HCT116 (cell line): ENCODE measurements at regions not wholly inside any gene's neighbourhood (a gene's known extent, or its start where the extent isn't known, plus 50 kb on each side); places are given as distances from the start of the nearest gene placed in this dataset.

ENCODE experiments used
- ATAC-seq: fragments of 200-7000 bp; cut with Tn5 transposase; 2 replicates; pipeline ENCODE4 v1.9.1; 2020; ENCODE audit warnings: mild to moderate bottlenecking, moderate library complexity
- BruUV-seq: library from RNA; stranded (reverse); fragments of 400-500 nt; replicated peaks from 2 replicates; lab custom pipeline; 2021; lab: Mats Ljungman, UMichigan
- CTCF ChIA-PET: fragments of 300-600 bp; sonication (Branson Sonifier 250); formaldehyde crosslinking; loops from one replicate; lab custom pipeline; 2021; ENCODE audit warnings: antibody characterized with exemption; lab: Charles Lee
- POLR2A ChIA-PET: fragments of 300-600, 350-600 bp; sonication (Branson Sonifier 250); formaldehyde crosslinking; loops from one replicate; lab custom pipeline; 2021; ENCODE audit warnings: antibody characterized with exemption; lab: Charles Lee
- RAD21 ChIA-PET, 2 experiments: fragments of 300-600 bp; sonication (Branson Sonifier 250); formaldehyde crosslinking; loops; one replicate each; lab custom pipeline; 2023; ENCODE audit warnings: low total read pairs in 2 of 2; ENCODE audit not compliant: uncharacterized antibody in 2 of 2, unreplicated experiment in 2 of 2, low non-redundant PET in 1 of 2; lab: Charles Lee
- DNase-seq: peaks from one replicate; pipeline ENCODE4 v3.0.0-alpha.2; 2010; ENCODE audit warnings: low read depth, low spot score
- H2AFZ ChIP-seq: fragments of 200-600 bp; shearing (Covaris generic), sonication (generic); 2 replicates; pipeline ENCODE4 v1.6.1; 2017; ENCODE audit warnings: low read depth, mixed run types, mixed read lengths, antibody characterized with exemption, low read length; ENCODE audit not compliant: poor library complexity, severe bottlenecking
- H3K27ac ChIP-seq: 2 replicates; pipeline ENCODE4 v1.5.1; 2012; ENCODE audit warnings: low read depth, low read length
- H3K27me3 ChIP-seq: fragments of 200-600 bp; sonication (generic); 2 replicates; pipeline ENCODE4 v1.6.1; 2016; ENCODE audit warnings: mixed run types, low read length, mixed read lengths; ENCODE audit not compliant: insufficient read depth
- H3K36me3 ChIP-seq, 2 experiments: fragments of 200-500 bp in 1 of 2; fragments of 200-600 bp in 1 of 2; sonication (Bioruptor generic) in 1 of 2; sonication (generic) in 1 of 2; 2 replicates each; pipeline versions ENCODE4 v1.5.1 to v1.6.1; 2014 to 2016; ENCODE audit warnings: low read length in 2 of 2, inconsistent platforms in 1 of 2, mixed read lengths in 1 of 2, mixed run types in 1 of 2; ENCODE audit not compliant: insufficient read depth in 2 of 2, control insufficient read depth in 1 of 2
- H3K4me1 ChIP-seq, 2 experiments: fragments of 200-600 bp in 1 of 2; sonication (generic) in 1 of 2; 2 replicates each; pipeline versions ENCODE4 v1.5.1 to v1.6.1; 2012 to 2017; ENCODE audit warnings: low read length in 2 of 2, inconsistent platforms in 1 of 2, mild to moderate bottlenecking in 1 of 2, mixed read lengths in 1 of 2, mixed run types in 1 of 2, moderate library complexity in 1 of 2; ENCODE audit not compliant: insufficient read depth in 2 of 2, control insufficient read depth in 1 of 2
- H3K4me2 ChIP-seq: fragments of 200-600 bp; sonication (generic); 2 replicates; pipeline ENCODE4 v1.6.1; 2017; ENCODE audit warnings: mixed run types, low read length, mixed read lengths
- H3K4me3 ChIP-seq, 2 experiments: fragments of 200-600 bp in 1 of 2; sonication (generic) in 1 of 2; replicated peaks in 1 of 2; 2 replicates each; pipeline ENCODE4 v1.5.1; 2011 to 2016; ENCODE audit warnings: low read length in 2 of 2, control low read depth in 1 of 2, low read depth in 1 of 2, mild to moderate bottlenecking in 1 of 2, mixed read lengths in 1 of 2, mixed run types in 1 of 2
- H3K79me2 ChIP-seq: fragments of 200-600 bp; sonication (generic); 2 replicates; pipeline ENCODE4 v1.6.1; 2017; ENCODE audit warnings: mild to moderate bottlenecking, mixed run types, low read length, moderate library complexity, mixed read lengths; ENCODE audit not compliant: insufficient read depth
- H3K9ac ChIP-seq: fragments of 200-600 bp; sonication (generic); 2 replicates; pipeline ENCODE4 v1.6.1; 2016; ENCODE audit warnings: low read length, mixed read lengths
- H3K9me2 ChIP-seq: fragments of 200-600 bp; sonication (generic), shearing (Covaris generic); 2 replicates; pipeline ENCODE4 v1.6.1; 2017; ENCODE audit warnings: mixed run types, mild to moderate bottlenecking, moderate library complexity; ENCODE audit not compliant: insufficient read depth
- H3K9me3 ChIP-seq, 2 experiments: fragments of 200-500 bp in 1 of 2; fragments of 200-600 bp in 1 of 2; sonication (Bioruptor generic) in 1 of 2; sonication (generic) in 1 of 2; 2 replicates each; pipeline ENCODE4 v1.6.1; 2014 to 2017; ENCODE audit warnings: low read length in 2 of 2, mixed read lengths in 2 of 2, inconsistent platforms in 1 of 2, low read depth in 1 of 2, mild to moderate bottlenecking in 1 of 2, mixed run types in 1 of 2, moderate library complexity in 1 of 2; ENCODE audit not compliant: control insufficient read depth in 1 of 2, insufficient read depth in 1 of 2
- H4K20me1 ChIP-seq: fragments of 200-600 bp; sonication (generic), shearing (Covaris generic); 2 replicates; pipeline ENCODE4 v1.6.1; 2017; ENCODE audit warnings: mixed run types, mild to moderate bottlenecking, moderate library complexity; ENCODE audit not compliant: insufficient read depth
- ATF3 ChIP-seq: IDR thresholded peaks from 2 replicates; pipeline ENCODE4 v1.6.1; 2012
- ELF1 ChIP-seq: IDR thresholded peaks from 2 replicates; pipeline ENCODE4 v1.6.1; 2012; ENCODE audit warnings: low read depth, borderline replicate concordance
- EZH2phosphoT487 ChIP-seq: fragments of 200-600 bp; IDR thresholded peaks from 2 replicates; pipeline ENCODE4 v1.6.1; 2018; ENCODE audit warnings: antibody characterized with exemption, borderline replicate concordance
- FOSL1 ChIP-seq: IDR thresholded peaks from 2 replicates; pipeline ENCODE4 v1.6.1; 2012; ENCODE audit warnings: low read depth
- POLR2A ChIP-seq: IDR thresholded peaks from 2 replicates; pipeline ENCODE4 v1.7.0; 2011; ENCODE audit warnings: borderline replicate concordance; ENCODE audit not compliant: insufficient read depth, insufficient read length; ENCODE audit errors: extremely low read depth
- SP1 ChIP-seq: IDR thresholded peaks from 2 replicates; pipeline ENCODE4 v1.6.1; 2012; ENCODE audit warnings: low read depth
- TCF7L2 ChIP-seq: IDR thresholded peaks from 2 replicates; pipeline ENCODE4 v1.7.0; 2011; ENCODE audit warnings: borderline replicate concordance, inconsistent platforms; ENCODE audit not compliant: insufficient read depth, insufficient read length; ENCODE audit errors: extremely low read depth
- ZBTB33 ChIP-seq: IDR thresholded peaks from 2 replicates; pipeline ENCODE4 v1.6.1; 2011; ENCODE audit warnings: mild to moderate bottlenecking, low read length, moderate library complexity; ENCODE audit not compliant: insufficient replicate concordance; ENCODE audit errors: extremely low read depth
- ZFX ChIP-seq: fragments of 450-650 bp; IDR thresholded peaks from 2 replicates; pipeline ENCODE4 v1.6.1; 2017
- intact Hi-C: fragments of 100-400 bp; cut with micrococcal nuclease; formaldehyde crosslinking; loops from 2 replicates; pipeline ENCODE4 v1.10.0; 2022

GRCh38 chr5:172549696-172550095 lies 91.4 kb upstream of the NEURL1B start:
- Histone ChIP-seq H3K27ac (no peak overlapping the region), H3K4me1 (no peaks in the 10 kb centered on the region), H3K9me3 (no peaks in the 10 kb centered on the region), H3K36me3 (no peaks in the 10 kb centered on the region), H3K27me3 (peaks cover 6% of the 10 kb centered on the region; the same call in 1 of the 2 replicates), H3K9ac (no peak overlapping the region), H3K4me2 (no peak overlapping the region), H3K9me2 (no peaks in the 10 kb centered on the region), H4K20me1 (no peaks in the 10 kb centered on the region), H2AFZ (no peak overlapping the region), H3K4me3 (no peak overlapping the region), H3K79me2 (no peaks in the 10 kb centered on the region)
- ChIA-PET CTCF (no interaction called here), RAD21 (no interaction called here), POLR2A (no interaction called here)
- ATAC-seq (no peak), DNase-seq (no peak)
- intact Hi-C loops = no loop called here
- no peak for TF ChIP-seq ATF3
- no peak for TF ChIP-seq EZH2phosphoT487
- no peak for TF ChIP-seq SP1
- no peak for TF ChIP-seq POLR2A
- BruUV-seq = no TSS peak

GRCh38 chr5:172548981-172549687 lies 91.9 kb upstream of the NEURL1B start:
- no TSS peak for BruUV-seq

More at GRCh38 chr5:172548981-172549687, 91.9 kb upstream of the NEURL1B start:
- no peak overlapping the region for H2AFZ ChIP-seq
- H3K4me3 ChIP-seq = no peak overlapping the region
- no peaks in the 10 kb centered on the region for H4K20me1 ChIP-seq
- no peak for TF ChIP-seq ZFX
- no peak for TF ChIP-seq SP1
- TF ChIP-seq FOSL1 = no peak
- no peak for TF ChIP-seq TCF7L2
- no peak for TF ChIP-seq ELF1
- TF ChIP-seq ZBTB33 = no peak
- TF ChIP-seq, all 23 proteins: peak for 0
- H3K9me3 ChIP-seq = no peaks in the 10 kb centered on the region
- no peak overlapping the region for H3K27ac ChIP-seq
- ChIA-PET POLR2A (no interaction called here), RAD21 (no interaction called here), CTCF (no interaction called here)
- H3K79me2 ChIP-seq = no peaks in the 10 kb centered on the region
- H3K4me1 ChIP-seq = no peaks in the 10 kb centered on the region
- no peaks in the 10 kb centered on the region for H3K36me3 ChIP-seq
- no peak for DNase-seq
- peaks cover 6% of the 10 kb centered on the region; the same call in 1 of the 2 replicates for H3K27me3 ChIP-seq
- intact Hi-C loops = no loop called here
- H3K9ac ChIP-seq = no peak overlapping the region
- no peak overlapping the region for H3K4me2 ChIP-seq
- no peak for ATAC-seq
- H3K9me2 ChIP-seq = no peaks in the 10 kb centered on the region
